ENCODE measurements at regions not wholly inside any gene's neighbourhood (a gene's known extent, or its start where the extent isn't known, plus 50 kb on each side); places are given as distances from the start of the nearest gene placed in this dataset.

GRCh38 chr2:138291805-138292204 lies 209.8 kb upstream of the SPOPL start:
- Histone ChIP-seq H3K27ac (no peak overlapping the region), H3K4me1 (no peaks in the 10 kb centered on the region), H3K36me3 (no peaks in the 10 kb centered on the region), H3K4me3 (no peak overlapping the region), H3K9me3 (no peaks in the 10 kb centered on the region), H3K27me3 (ENCODE audit: low read depth) (no peaks in the 10 kb centered on the region)
- no peak for TF ChIP-seq CTCF (IDR thresholded peaks at IDR 0.05)
- DNase-seq: no peak
- intact Hi-C loops (cut with DNase I): no loop called here
- ATAC-seq: no peak

- TF ChIP-seq CTCF (IDR thresholded peaks at IDR 0.05): no peak
- H3K4me3 ChIP-seq: no peak overlapping the region
- no peaks in the 10 kb centered on the region for H3K4me1 ChIP-seq
- no peaks in the 10 kb centered on the region for H3K9me3 ChIP-seq
- DNase-seq (no peak), ATAC-seq (no peak)
- H3K36me3 ChIP-seq: no peaks in the 10 kb centered on the region
- no peak overlapping the region for H3K27ac ChIP-seq
- intact Hi-C loops (cut with DNase I): no loop called here
- H3K27me3 ChIP-seq (ENCODE audit: low read depth): no peaks in the 10 kb centered on the region
Measured at GRCh38 chr2:138293045-138293444, 208.5 kb upstream of the SPOPL start.

GRCh38 chr2:138293549-138293948 lies 208.0 kb upstream of the SPOPL start:
- Histone ChIP-seq H3K27ac (no peak overlapping the region), H3K4me1 (no peaks in the 10 kb centered on the region), H3K36me3 (no peaks in the 10 kb centered on the region), H3K27me3 (ENCODE audit: low read depth) (no peaks in the 10 kb centered on the region), H3K4me3 (no peak overlapping the region), H3K9me3 (no peaks in the 10 kb centered on the region)
- TF ChIP-seq CTCF (IDR thresholded peaks at IDR 0.05): no peak
- intact Hi-C loops (cut with DNase I): no loop called here
- DNase-seq (no peak), ATAC-seq (no peak)

- no peak overlapping the region for H3K27ac ChIP-seq
Measured at GRCh38 chr2:138294451-138294850, 207.1 kb upstream of the SPOPL start.

GRCh38 chr2:138296365-138296764 lies 205.2 kb upstream of the SPOPL start:
- no peak for ATAC-seq
- Histone ChIP-seq H3K4me1 (no peaks in the 10 kb centered on the region), H3K27ac (no peak overlapping the region), H3K4me3 (no peak overlapping the region), H3K27me3 (ENCODE audit: low read depth) (no peaks in the 10 kb centered on the region), H3K36me3 (no peaks in the 10 kb centered on the region), H3K9me3 (no peaks in the 10 kb centered on the region)
- TF ChIP-seq CTCF (IDR thresholded peaks at IDR 0.05): no peak
- DNase-seq: no peak
- intact Hi-C loops (cut with DNase I): no loop called here

More at GRCh38 chr2:138294451-138294850, 207.1 kb upstream of the SPOPL start:
- DNase-seq (no peak), ATAC-seq (peak in 1 of 2 donors; percentile 35)
- no peak for TF ChIP-seq CTCF (IDR thresholded peaks at IDR 0.05)
- intact Hi-C loops (cut with DNase I): no loop called here
- Histone ChIP-seq H3K27me3 (ENCODE audit: low read depth) (no peaks in the 10 kb centered on the region), H3K36me3 (no peaks in the 10 kb centered on the region), H3K9me3 (no peaks in the 10 kb centered on the region), H3K4me1 (no peaks in the 10 kb centered on the region), H3K4me3 (no peak overlapping the region)
